HG03442 (cell line): ENCODE measurements at regions not wholly inside any gene's neighbourhood (a gene's known extent, or its start where the extent isn't known, plus 50 kb on each side); places are given as distances from the start of the nearest gene placed in this dataset.

Source experiments
- ATAC-seq: cut with Tn5 transposase; IDR thresholded peaks from one replicate; pipeline ENCODE4 v1.9.1; 2021; ENCODE audit warnings: mild to moderate bottlenecking, moderate library complexity; ENCODE audit not compliant: unreplicated experiment

DNA sequence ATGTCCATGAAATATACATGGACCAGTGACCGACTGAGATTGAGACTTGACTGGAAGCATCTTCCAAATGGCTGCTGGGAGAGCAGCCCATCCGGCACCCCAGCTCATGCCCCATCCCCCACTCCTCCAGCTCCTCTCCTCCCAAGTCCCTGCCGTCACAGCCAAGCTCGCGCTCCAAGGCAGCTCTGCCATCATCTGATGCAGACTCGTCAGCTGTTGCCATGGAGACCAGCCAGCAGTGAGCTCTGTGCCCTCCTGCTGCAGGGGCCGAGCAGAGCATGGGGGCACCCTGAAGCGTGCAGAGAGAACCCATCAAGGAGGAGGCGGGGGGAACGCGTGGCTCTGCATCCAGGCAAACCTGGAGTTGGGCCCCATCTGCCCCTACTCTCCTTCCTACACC is 74.5 kb upstream of the TNRC6C start:
- no peak for ATAC-seq

DNA sequence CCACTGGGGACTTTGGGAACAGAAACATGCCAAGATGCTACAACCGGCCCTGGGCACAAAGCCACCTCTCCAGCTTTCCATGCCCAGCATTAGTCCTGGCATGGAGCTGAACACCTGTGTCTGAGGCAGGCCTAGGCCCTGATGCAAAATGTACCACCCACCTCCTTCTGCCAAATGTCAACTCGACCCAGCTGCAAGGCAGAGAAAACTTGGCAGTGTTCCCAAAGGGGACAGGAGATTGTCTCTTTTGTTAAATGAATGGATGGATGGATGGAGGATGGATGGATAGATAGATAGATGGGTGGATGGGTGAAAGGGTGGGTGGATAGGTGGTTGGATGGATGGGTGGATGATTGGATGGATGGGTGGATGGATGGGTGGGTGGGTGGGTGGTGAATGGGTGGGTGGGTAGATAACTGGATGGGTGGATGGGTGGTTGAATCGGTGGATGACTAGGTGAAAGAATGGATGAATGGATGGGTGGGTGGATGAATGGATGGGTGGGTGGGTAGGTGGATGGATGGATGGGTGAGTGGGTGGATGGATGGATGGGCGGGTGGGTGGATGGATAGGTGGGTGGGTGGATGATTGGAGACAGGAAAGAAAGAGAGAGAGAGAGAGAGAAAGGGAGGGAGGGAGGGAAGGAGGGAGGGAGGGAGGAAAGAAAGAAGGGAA is 73.4 kb upstream of the TNRC6C start:
- no peak for ATAC-seq

DNA sequence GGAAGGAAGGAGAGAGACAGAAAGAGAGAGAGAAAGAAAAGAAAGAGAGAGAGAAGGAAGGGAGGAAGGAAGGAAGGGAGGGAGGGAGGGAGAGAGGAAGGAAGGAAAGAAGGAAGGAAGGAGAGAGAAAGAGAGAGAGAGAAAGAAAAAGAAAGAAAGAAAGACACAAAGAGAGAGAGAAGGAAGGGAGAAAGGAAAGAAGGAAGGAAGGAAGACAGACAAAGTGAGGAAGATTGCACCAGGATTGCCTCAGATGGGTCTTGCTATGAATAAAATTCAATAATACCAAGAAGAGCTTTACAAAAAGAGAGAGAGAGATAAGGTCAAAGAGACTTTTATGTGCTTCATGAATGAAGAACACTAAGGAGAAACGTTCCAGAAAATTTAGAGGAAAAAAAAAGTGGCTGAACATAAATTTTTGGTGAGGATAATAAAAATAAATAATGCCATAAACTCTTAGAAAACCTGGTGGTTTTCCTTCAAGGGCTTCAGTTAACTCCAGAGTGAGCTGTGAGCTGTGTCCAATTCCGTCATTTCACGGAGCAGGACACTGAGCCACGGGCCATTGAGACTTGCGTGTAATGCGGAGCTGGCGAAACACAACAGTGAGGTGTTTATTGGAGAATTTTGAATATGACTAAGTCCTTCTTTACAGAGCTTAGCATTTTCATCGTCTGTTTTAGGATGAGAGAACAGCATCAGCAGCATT is 72.7 kb upstream of the TNRC6C start:
- no peak for ATAC-seq

- ATAC-seq, result no peak
Observed at GRCh38 chr17:77886387-77886728, 72.1 kb upstream of the TNRC6C start.

- no peak for ATAC-seq
Observed at GRCh38 chr17:77887110-77887463, 71.4 kb upstream of the TNRC6C start.

DNA sequence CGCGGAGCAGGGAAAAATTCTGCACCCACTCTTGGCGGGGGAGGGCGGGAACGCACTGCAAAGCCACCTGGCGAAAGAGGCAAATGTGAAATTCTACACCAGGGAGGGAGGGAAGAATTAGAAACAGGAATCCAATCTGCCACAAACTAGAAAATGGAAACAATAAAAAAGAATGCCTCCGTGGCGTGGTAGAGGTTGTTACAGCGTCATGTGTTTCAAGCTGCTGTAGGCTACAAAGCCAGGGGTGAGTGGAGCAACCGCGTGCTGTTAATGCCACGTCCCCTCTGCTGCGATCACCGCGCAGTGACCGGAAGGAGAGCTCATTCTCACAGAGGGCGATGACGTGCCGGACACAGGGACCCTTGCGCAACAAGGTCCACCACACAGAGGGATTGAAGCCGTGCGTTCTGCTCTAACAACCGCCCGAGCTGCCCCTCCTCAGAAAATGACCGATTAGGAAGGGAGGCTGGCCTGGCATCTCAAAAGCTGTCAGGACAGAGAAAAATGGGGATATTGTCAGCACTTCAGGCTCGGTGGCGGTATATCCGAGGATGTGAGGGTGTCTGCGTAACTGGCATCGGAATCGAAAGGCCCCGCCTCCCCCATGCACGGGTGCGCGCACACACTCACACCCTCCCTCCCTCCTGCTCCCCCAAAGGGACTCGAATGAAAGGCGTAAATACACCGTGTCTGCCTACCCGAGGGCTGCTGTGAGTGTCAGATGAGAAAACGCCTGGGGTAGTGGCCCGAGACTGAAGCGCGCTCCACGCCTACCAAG is 70.8 kb upstream of the TNRC6C start:
- no peak for ATAC-seq

GRCh38 chr17:77888242-77889134 is 70.0 kb upstream of the TNRC6C start:
- no peak for ATAC-seq

DNA sequence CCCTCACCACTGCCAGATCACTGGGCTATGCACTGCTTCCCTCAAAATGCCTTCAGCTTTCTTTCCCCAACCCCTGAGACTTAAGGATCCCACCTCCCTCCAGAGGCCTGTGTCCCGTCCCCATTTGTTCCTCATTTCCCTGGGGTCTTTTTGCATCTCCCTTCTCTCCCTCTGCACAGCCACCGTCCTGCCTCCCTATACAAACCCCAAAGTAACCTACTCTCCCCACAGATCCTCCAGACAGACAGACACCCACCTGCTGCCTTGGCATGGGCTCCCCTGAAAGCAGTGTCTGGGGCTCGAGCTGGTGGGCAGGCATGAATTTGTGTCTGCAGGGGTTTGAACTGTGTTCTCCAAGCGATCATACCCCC is 69.4 kb upstream of the TNRC6C start:
- no peak for ATAC-seq

DNA sequence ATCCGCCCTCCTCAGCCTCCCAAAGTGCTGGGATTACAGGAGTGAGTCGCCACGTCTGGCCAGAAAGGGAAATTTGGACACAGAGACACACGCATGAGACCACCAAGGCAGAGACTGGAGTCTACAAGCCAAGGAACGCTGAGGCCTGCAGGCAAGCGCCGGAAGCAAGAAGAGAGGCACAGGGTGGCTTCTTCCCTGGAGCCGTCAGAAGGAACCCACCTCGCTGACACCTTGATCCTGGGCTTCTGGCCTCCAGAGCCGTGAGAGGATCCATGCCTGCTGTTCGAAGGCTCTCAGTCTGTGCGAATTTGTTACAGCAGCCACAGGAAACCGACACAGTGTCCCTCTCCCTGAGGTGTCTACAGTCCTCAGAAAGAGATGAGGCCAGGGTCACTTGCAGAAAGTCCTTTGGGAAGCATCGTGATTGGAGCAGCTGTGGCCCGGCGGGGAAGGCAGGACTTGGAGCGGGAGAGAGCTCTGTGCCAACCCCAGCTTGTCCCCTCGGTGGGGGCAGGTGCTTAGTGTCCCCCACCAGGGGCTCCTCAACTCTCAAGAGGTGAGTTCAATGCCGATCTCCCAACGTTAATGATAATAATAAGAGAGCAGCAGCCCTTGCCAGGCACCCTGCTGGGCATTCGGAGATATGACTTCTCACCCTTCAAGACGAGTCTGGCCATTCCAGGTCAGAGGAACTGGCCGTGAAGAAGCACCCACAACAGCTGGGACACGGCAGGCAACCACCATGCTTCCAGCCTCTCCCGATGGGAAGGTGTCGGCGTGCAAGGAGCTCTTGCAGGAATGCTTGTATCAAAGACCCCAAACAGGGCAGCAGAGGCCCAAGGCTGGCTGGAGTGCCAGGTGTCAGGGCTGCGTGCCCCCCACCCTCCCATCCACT is 68.4 kb upstream of the TNRC6C start:
- no peak for ATAC-seq

DNA sequence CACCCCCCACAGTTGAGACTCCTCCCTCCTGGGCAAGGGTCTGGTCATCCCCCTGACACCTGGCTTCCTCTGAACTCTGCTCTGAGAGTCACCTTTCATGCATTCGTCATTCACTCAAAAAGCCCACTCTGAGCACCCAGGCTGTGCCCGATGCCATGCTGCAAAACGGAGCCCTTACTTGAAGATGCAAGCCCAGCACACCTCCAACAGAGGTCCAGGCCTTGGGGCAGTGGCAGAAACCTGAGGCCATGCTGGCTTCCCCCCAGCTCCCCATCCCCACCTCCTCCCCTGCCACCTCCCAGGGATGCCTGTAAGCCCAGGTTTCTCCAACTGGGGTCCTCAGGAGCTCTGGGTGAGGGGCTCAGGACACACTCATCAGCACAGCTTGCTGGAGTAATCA is 67.7 kb upstream of the TNRC6C start:
- no peak for ATAC-seq

DNA sequence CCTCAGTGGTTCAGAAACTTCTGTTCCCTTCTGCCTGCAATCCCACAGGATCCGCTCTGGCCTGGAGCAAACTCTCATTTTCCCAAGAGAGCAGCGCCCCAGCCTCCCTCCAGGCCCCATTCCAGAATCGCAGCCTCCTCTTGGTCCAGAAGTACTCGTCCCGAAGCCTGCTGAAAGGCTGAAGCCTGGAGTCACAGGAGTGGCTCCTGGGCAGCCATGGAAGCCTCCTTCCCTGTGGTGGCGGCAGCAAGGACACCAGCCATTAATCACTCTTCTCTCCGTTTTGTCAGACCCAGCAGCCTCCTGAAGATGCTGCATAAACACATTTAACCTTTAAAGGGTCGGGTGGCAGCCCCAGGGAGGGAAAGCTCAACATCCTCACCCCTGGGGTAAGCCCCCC is 66.9 kb upstream of the TNRC6C start:
- no peak for ATAC-seq

DNA sequence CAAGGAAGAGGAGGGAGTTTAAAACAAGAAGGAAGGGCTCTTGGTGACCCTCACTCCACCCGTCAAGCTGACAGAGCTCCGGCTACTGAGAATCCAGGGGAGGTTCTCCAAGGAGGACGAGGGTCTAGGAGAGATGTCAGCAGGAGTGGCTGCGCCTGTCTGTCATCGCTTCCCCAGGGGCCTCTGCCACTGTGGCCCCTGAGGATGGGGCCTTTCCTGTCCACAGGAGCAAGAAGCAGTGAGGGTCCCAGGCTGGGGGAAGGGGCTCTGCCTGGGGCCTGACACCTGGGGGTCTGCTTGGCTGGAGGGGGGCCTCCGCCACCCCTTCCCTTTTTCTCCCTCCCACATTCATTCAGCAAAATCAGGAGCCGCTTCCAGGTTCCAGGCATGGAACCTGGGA is 66.5 kb upstream of the TNRC6C start:
- no peak for ATAC-seq

- no peak for ATAC-seq
Observed at GRCh38 chr17:77892469-77893143, 65.9 kb upstream of the TNRC6C start.

DNA sequence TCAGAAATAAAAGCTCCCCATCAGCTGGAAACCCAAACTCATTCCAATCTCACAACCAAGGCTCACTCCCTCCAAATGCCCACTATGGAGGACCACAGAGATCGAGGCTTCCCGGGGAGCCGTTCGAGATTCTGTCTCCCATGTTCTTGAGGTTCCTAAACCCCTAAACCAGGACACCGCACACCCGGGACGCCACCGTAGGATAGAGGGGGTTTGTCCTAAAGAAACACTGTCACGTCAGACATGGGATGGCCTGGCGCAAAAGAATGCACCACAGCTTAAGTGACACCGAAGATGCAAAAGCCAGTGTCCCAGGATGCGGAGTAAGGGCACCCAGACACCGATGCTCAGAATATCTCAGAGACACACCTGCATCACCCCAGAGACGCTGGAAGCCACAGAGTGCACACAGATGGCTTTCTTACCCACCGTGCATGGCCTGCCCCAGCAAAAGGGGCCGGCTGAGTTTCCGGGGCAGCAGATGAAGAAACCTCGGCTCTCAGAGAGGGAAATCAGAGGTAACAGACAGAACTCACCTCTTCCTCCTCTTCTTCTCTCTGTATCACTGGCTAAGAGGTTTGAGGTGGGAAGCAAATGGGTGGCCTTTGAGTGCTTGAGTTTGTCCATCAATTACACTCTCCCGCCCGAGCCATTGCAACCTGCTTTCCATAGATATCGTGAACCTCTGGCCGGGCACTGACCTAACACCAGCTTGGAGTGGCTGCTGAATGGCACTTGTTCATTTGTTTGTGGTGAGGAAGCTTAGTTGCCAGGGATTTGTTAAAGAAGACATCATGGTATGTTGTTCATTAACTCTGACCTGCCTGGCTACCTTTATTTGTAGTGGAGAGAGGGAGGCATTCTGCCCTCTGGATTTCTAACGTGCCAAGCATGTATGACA is 65.1 kb upstream of the TNRC6C start:
- no peak for ATAC-seq

GRCh38 chr17:77894126-77894956 is 64.2 kb upstream of the TNRC6C start:
- ATAC-seq, result no peak

DNA sequence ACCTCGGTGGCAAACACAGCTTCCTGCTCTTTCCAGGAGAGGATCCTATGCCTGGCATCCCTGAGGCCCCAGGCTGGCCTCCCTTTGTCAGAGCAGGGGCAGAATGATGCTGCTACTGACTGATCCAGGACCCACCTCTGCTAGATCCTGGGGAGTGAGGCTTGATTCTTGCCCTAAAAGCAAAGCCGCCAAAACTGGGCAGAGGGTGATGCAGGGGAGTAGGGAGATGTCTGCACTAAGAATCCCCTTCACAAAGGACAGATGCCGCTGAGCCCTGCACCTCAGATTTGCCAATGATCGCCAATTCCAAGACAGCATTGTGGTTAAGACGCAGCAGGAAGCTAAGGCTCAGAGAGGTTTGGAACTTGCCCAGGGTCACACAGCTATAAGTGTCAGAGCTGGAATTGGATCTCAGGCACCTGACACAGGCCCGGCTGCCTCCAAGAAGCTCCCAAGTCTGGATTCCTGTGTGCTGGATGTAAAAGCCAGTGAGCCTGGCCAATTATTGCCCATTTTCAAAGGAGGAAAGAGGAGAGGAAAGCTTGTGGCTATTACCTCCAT is 60.7 kb upstream of the TNRC6C start:
- ATAC-seq, result no peak
